ENCODE measurements at regions not wholly inside any gene's neighbourhood (a gene's known extent, or its start where the extent isn't known, plus 50 kb on each side); places are given as distances from the start of the nearest gene placed in this dataset.

DNA sequence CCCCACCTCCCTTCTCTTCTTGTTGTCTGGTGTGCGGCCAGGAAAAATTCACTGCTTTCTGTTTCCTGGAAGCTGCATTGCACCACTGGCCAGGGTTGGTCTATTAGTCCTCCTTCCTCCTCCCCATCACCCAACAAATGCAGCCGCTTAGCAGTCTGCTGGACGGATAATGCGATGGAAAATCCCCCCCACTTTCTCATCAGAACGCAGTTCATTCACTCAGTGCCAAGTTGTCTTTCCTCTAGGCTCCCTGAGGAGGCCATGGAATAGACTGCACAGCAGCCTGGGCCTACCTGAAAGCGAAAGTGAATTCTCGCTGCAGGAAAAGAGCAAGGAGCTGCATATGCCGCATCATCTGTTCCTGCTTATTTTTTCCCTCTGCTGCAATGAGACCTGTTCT is 513.6 kb downstream of the METTL15 start:
- H3K79me2 ChIP-seq (ENCODE audit: control insufficient read depth, insufficient read depth, low read length), result no peaks in the 10 kb centered on the region
- dilution Hi-C loops (cut with MboI; ENCODE audit: extremely low pct_ligation_motif_present, low sequenced_read_pairs) (no loop called here), intact Hi-C loops (cut with micrococcal nuclease) (no loop called here)
- no TSS peak for BruUV-seq (replicated peaks)
- H3K9me3 ChIP-seq (replicated peaks; ENCODE audit: control insufficient read depth, insufficient read depth, low read length), result no peaks in the 10 kb centered on the region
- peaks cover 22% of the 10 kb centered on the region for H3K4me1 ChIP-seq (ENCODE audit: control insufficient read depth, extremely low read depth, insufficient read depth, low read length)
- no peak overlapping the region for H3K27ac ChIP-seq (ENCODE audit: insufficient read depth, low read depth, low read length)
- peak overlapping the region in 1 of 3 experiments; percentile 43 for H3K4me3 ChIP-seq (replicated peaks in 1 of 3; ENCODE audit: insufficient read depth in 1 of 3, low read depth in 1 of 3, low read length in 3 of 3)
- ChIA-PET CTCF (interaction anchor here (0.8 to 0.9 kb wide), 2 partner anchors 53 to 923 kb away, joined by 3 read pairs; no protein-coding TSS in a partner anchor), POLR2A (no interaction called here)
- H3K36me3 ChIP-seq (ENCODE audit: control insufficient read depth in 2 of 2, extremely low read depth in 1 of 2, insufficient read depth in 2 of 2, low read length in 2 of 2), result no peaks in the 10 kb centered on the region
- FAIRE-seq (no peak), DNase-seq (ENCODE audit: low read depth, low spot score) (peak; percentile 52)
- no peaks in the 10 kb centered on the region for H3K27me3 ChIP-seq (ENCODE audit: control insufficient read depth in 2 of 2, insufficient read depth in 2 of 2, low read length in 2 of 2)
- H3K9ac ChIP-seq (replicated peaks; ENCODE audit: extremely low read depth, insufficient read depth, low read length), result peak overlapping the region; percentile 20
- H3K9me1 ChIP-seq (replicated peaks; ENCODE audit: control insufficient read depth, extremely low read depth, insufficient read depth, low read length), result no peaks in the 10 kb centered on the region
- peak overlapping the region; percentile 84 for H2AFZ ChIP-seq (ENCODE audit: low read depth, low read length)
- TF ChIP-seq EZH2 (IDR thresholded peaks at IDR 0.05; ENCODE audit: borderline replicate concordance, low read depth, low read length, severe bottlenecking), result no peak
- TF ChIP-seq GATA2 (IDR thresholded peaks at IDR 0.05; ENCODE audit: insufficient read depth, insufficient read length, low read depth, low read length), result no peak
- TF ChIP-seq, protein P1, sequence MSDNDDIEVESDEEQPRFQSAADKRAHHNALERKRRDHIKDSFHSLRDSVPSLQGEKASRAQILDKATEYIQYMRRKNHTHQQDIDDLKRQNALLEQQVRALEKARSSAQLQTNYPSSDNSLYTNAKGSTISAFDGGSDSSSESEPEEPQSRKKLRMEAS (IDR thresholded peaks at IDR 0.05; ENCODE audit: insufficient read depth, insufficient read length), result no peak
- TF ChIP-seq MYC (IDR thresholded peaks at IDR 0.05; ENCODE audit: low read depth, low read length), result no peak
- TF ChIP-seq POLR2AphosphoS5 (IDR thresholded peaks at IDR 0.05; ENCODE audit: insufficient read depth, low read depth, low read length), result no peak
- no peak for TF ChIP-seq POLR2A (IDR thresholded peaks at IDR 0.05; ENCODE audit: low read depth, low read length)
- TF ChIP-seq JUN (IDR thresholded peaks at IDR 0.05; ENCODE audit: borderline replicate concordance, insufficient read depth, insufficient read length, low read depth), result no peak
- TF ChIP-seq, protein P2, sequence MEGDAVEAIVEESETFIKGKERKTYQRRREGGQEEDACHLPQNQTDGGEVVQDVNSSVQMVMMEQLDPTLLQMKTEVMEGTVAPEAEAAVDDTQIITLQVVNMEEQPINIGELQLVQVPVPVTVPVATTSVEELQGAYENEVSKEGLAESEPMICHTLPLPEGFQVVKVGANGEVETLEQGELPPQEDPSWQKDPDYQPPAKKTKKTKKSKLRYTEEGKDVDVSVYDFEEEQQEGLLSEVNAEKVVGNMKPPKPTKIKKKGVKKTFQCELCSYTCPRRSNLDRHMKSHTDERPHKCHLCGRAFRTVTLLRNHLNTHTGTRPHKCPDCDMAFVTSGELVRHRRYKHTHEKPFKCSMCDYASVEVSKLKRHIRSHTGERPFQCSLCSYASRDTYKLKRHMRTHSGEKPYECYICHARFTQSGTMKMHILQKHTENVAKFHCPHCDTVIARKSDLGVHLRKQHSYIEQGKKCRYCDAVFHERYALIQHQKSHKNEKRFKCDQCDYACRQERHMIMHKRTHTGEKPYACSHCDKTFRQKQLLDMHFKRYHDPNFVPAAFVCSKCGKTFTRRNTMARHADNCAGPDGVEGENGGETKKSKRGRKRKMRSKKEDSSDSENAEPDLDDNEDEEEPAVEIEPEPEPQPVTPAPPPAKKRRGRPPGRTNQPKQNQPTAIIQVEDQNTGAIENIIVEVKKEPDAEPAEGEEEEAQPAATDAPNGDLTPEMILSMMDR (IDR thresholded peaks at IDR 0.05; ENCODE audit: extremely low read depth in 1 of 2, insufficient read depth in 1 of 2, low read depth in 1 of 2, low read length in 2 of 2), result no peak
- no peak for TF ChIP-seq FOS (IDR thresholded peaks at IDR 0.05; ENCODE audit: borderline replicate concordance, insufficient read depth, low read length)
- H3K4me2 ChIP-seq (ENCODE audit: insufficient read depth, low read length), result peak overlapping the region; percentile 57
- no peaks in the 10 kb centered on the region for H4K20me1 ChIP-seq (replicated peaks; ENCODE audit: control insufficient read depth, extremely low read depth, insufficient read depth, low read length)
